Fibroblast of mammary gland (primary cell): ENCODE measurements at regions not wholly inside any gene's neighbourhood (a gene's known extent, or its start where the extent isn't known, plus 50 kb on each side); places are given as distances from the start of the nearest gene placed in this dataset.
"Not testable (repeated sequence)": the region's sequence is repeated elsewhere in the genome, so short reads cannot be mapped to it uniquely, and the experiment has no call there.

Experiments used
- DNase-seq: peaks from one replicate; pipeline ENCODE4 v3.0.0-alpha.2; 2010; ENCODE audit warnings: low read depth
- H3K4me3 ChIP-seq: 2 replicates; pipeline ENCODE4 v1.5.1; 2011; ENCODE audit warnings: low read depth, mild to moderate bottlenecking, low read length, moderate library complexity; ENCODE audit not compliant: control insufficient read depth
- CTCF ChIP-seq: conservative IDR thresholded peaks from 2 replicates; pipeline ENCODE4 v1.5.1; 2011; ENCODE audit warnings: low read depth, low read length, inconsistent platforms; ENCODE audit not compliant: control insufficient read depth, insufficient read depth

- no peak overlapping the region for H3K4me3 ChIP-seq
- DNase-seq, result no peak
- no peak for TF ChIP-seq CTCF
Measured at GRCh38 chr1:174105086-174105485, 54.2 kb upstream of the RABGAP1L start.

- no peak for DNase-seq
- TF ChIP-seq CTCF, result no peak
- no peak overlapping the region for H3K4me3 ChIP-seq
Measured at GRCh38 chr1:174103766-174104165, 55.6 kb upstream of the RABGAP1L start.

- not testable (repeated sequence) for DNase-seq, H3K4me3 ChIP-seq
Measured at GRCh38 chr1:174101976-174102375, 57.3 kb upstream of the RABGAP1L start.

GRCh38 chr1:174097426-174097825, 61.9 kb upstream of the RABGAP1L start:
- H3K4me3 ChIP-seq, result no peak overlapping the region
- no peak for DNase-seq
- TF ChIP-seq CTCF, result no peak

GRCh38 chr1:174093789-174094188, 65.5 kb upstream of the RABGAP1L start:
- not testable (repeated sequence) for H3K4me3 ChIP-seq, DNase-seq

- no peak for TF ChIP-seq CTCF
- DNase-seq, result no peak
- no peak overlapping the region for H3K4me3 ChIP-seq
Measured at GRCh38 chr1:174090471-174090870, 68.3 kb upstream of the RC3H1 start.

GRCh38 chr1:174080819-174081218, 58.7 kb upstream of the RC3H1 start:
- no peak for TF ChIP-seq CTCF
- no peak for DNase-seq
- no peak overlapping the region for H3K4me3 ChIP-seq

- H3K4me3 ChIP-seq, result no peak overlapping the region
- no peak for TF ChIP-seq CTCF
- DNase-seq, result no peak
Measured at GRCh38 chr1:174079796-174080195, 57.6 kb upstream of the RC3H1 start.

- not testable (repeated sequence) for DNase-seq, H3K4me3 ChIP-seq
Measured at GRCh38 chr1:174078916-174079315, 56.8 kb upstream of the RC3H1 start.
